IMR-90 (cell line): ENCODE measurements at regions not wholly inside any gene's neighbourhood (a gene's known extent, or its start where the extent isn't known, plus 50 kb on each side); places are given as distances from the start of the nearest gene placed in this dataset.

ENCODE experiments used
- ATAC-seq: fragments of 200-7000 bp; cut with Tn5 transposase; 2 replicates; pipeline ENCODE4 v1.9.1; 2020; ENCODE audit warnings: low read depth, mild to moderate bottlenecking, moderate library complexity
- BruUV-seq: library from RNA; stranded (reverse); fragments of 400-500 nt; replicated peaks from 2 replicates; lab custom pipeline; 2021; lab: Mats Ljungman, UMichigan
- CTCF ChIA-PET: fragments of 300-600 bp; formaldehyde crosslinking; extraction: SDS; loops from one replicate; lab custom pipeline; 2021; ENCODE audit warnings: antibody characterized with exemption; lab: Yijun Ruan, JAX
- POLR2A ChIA-PET: fragments of 300-600 bp; sonication (Branson Sonifier 250); formaldehyde crosslinking; loops from one replicate; lab custom pipeline; 2022; ENCODE audit warnings: antibody characterized with exemption; ENCODE audit not compliant: unreplicated experiment; lab: Charles Lee
- DNase-seq: peaks from one replicate; pipeline ENCODE4 v3.0.0; 2013
- H2AFZ ChIP-seq: replicated peaks from 2 replicates; pipeline ENCODE3; 2013; ENCODE audit warnings: low read length, mild to moderate bottlenecking; ENCODE audit not compliant: poor library complexity
- H2AK5ac ChIP-seq: 2 replicates; pipeline ENCODE4 v1.6.1; 2013; ENCODE audit warnings: low read depth, low read length, inconsistent platforms
- H2AK9ac ChIP-seq: replicated peaks from 2 replicates; pipeline ENCODE3; 2013; ENCODE audit warnings: mild to moderate bottlenecking, low read depth, low read length, moderate library complexity; ENCODE audit not compliant: poor library complexity
- H2BK120ac ChIP-seq: 2 replicates; pipeline ENCODE4 v1.6.1; 2013; ENCODE audit warnings: low read depth, low read length, inconsistent platforms
- H2BK15ac ChIP-seq: 3 replicates; pipeline ENCODE4 v1.6.1; 2013; ENCODE audit warnings: low read depth, low read length, inconsistent platforms
- H2BK20ac ChIP-seq: 2 replicates; pipeline ENCODE4 v1.6.1; 2013; ENCODE audit warnings: low read depth, mild to moderate bottlenecking, inconsistent platforms, low read length, moderate library complexity
- H2BK5ac ChIP-seq: 2 replicates; pipeline ENCODE4 v1.6.1; 2013; ENCODE audit warnings: mild to moderate bottlenecking, low read depth, low read length, inconsistent platforms; ENCODE audit not compliant: poor library complexity, severe bottlenecking
- H3K14ac ChIP-seq: replicated peaks from 2 replicates; pipeline ENCODE4 v1.6.1; 2013; ENCODE audit warnings: low read depth, low read length, inconsistent platforms
- H3K18ac ChIP-seq: 2 replicates; pipeline ENCODE4 v1.6.1; 2013; ENCODE audit warnings: low read depth, low read length, control low read depth
- H3K23ac ChIP-seq: 2 replicates; pipeline ENCODE4 v1.6.1; 2013; ENCODE audit warnings: low read depth, low read length, inconsistent platforms
- H3K27ac ChIP-seq: 2 replicates; pipeline ENCODE4 v1.5.1; 2013; ENCODE audit warnings: mild to moderate bottlenecking, control low read depth, low read length; ENCODE audit not compliant: insufficient read depth
- H3K27me3 ChIP-seq: 2 replicates; pipeline ENCODE4 v1.6.1; 2013; ENCODE audit warnings: low read length; ENCODE audit not compliant: control insufficient read depth, insufficient read depth
- H3K36me3 ChIP-seq: 2 replicates; pipeline ENCODE4 v1.6.1; 2013; ENCODE audit warnings: low read length, mixed read lengths; ENCODE audit not compliant: control insufficient read depth, insufficient read depth
- H3K4ac ChIP-seq: 2 replicates; pipeline ENCODE4 v1.6.1; 2013; ENCODE audit warnings: low read depth, low read length, inconsistent platforms
- H3K4me1 ChIP-seq: 2 replicates; pipeline ENCODE4 v1.6.1; 2013; ENCODE audit warnings: low read length, mixed read lengths; ENCODE audit not compliant: control insufficient read depth, insufficient read depth
- H3K4me2 ChIP-seq: 2 replicates; pipeline ENCODE4 v1.6.1; 2013; ENCODE audit warnings: low read depth, mild to moderate bottlenecking, control low read depth, low read length, moderate library complexity
- H3K4me3 ChIP-seq: 2 replicates; pipeline ENCODE4 v1.5.1; 2013; ENCODE audit warnings: low read depth, mild to moderate bottlenecking, control low read depth, low read length, moderate library complexity; ENCODE audit not compliant: insufficient read depth
- H3K56ac ChIP-seq: 2 replicates; pipeline ENCODE4 v1.6.1; 2013; ENCODE audit warnings: low read length, inconsistent platforms; ENCODE audit not compliant: insufficient read depth; ENCODE audit errors: extremely low read depth
- H3K79me1 ChIP-seq, 2 experiments: 2 replicates each; pipeline ENCODE4 v1.6.1; 2013; ENCODE audit warnings: low read length in 2 of 2, inconsistent platforms in 1 of 2, low read depth in 1 of 2
- H3K9ac ChIP-seq: 2 replicates; pipeline ENCODE4 v1.6.1; 2013; ENCODE audit warnings: low read depth, low read length, control low read depth
- H3K9me1 ChIP-seq: 2 replicates; pipeline ENCODE4 v1.6.1; 2013; ENCODE audit warnings: low read length, inconsistent platforms; ENCODE audit not compliant: insufficient read depth
- H3K9me3 ChIP-seq: 2 replicates; pipeline ENCODE4 v1.6.1; 2013; ENCODE audit warnings: low read length; ENCODE audit not compliant: control insufficient read depth, insufficient read depth
- H4K20me1 ChIP-seq: 2 replicates; pipeline ENCODE4 v1.6.1; 2013; ENCODE audit warnings: low read length, inconsistent platforms; ENCODE audit not compliant: insufficient read depth
- H4K5ac ChIP-seq: 2 replicates; pipeline ENCODE4 v1.6.1; 2013; ENCODE audit warnings: mild to moderate bottlenecking, low read depth, low read length, control low read depth
- H4K8ac ChIP-seq, 2 experiments: 2 replicates each; pipeline ENCODE4 v1.6.1; 2013; ENCODE audit warnings: low read depth in 2 of 2, low read length in 2 of 2, control low read depth in 1 of 2, inconsistent platforms in 1 of 2
- H4K91ac ChIP-seq: 2 replicates; pipeline ENCODE4 v1.6.1; 2013; ENCODE audit warnings: low read depth, low read length, inconsistent platforms; ENCODE audit not compliant: insufficient read depth
- CTCF ChIP-seq: conservative IDR thresholded peaks from 2 replicates; pipeline ENCODE4 v1.5.1; 2012; ENCODE audit warnings: mild to moderate bottlenecking, low read depth, low read length, improper control_type of control experiment
- ELK1 ChIP-seq: fragments of 150-350 bp; IDR thresholded peaks from 2 replicates; pipeline ENCODE4 v1.6.1; 2016; ENCODE audit warnings: low read depth, mild to moderate bottlenecking, low read length, moderate library complexity, borderline replicate concordance
- MAFK ChIP-seq: IDR thresholded peaks from 2 replicates; pipeline ENCODE4 v1.6.1; 2012; ENCODE audit warnings: low read depth, low read length, improper control_type of control experiment
- POLR2A ChIP-seq: IDR thresholded peaks from 2 replicates; pipeline ENCODE4 v1.6.1; 2012; ENCODE audit warnings: mild to moderate bottlenecking, low read depth, low read length
- WGBS, 2 experiments: methylation state at CpG; one replicate each; pipeline versions ENCODE4 v1.1.5 to v1.1.7; 2013; ENCODE audit warnings: missing lambda C conversion rate in 2 of 2; ENCODE audit not compliant: insufficient read length in 1 of 2; ENCODE audit errors: extremely low coverage in 2 of 2; 5-methylcytosine and 5-hydroxymethylcytosine counted together
- dilution Hi-C: fragments of 300-500 bp; cut with HindIII; formaldehyde crosslinking; loops from one replicate; pipeline ENCODE4 v1.14.3; 2018; ENCODE audit warnings: low sequenced_read_pairs; ENCODE audit not compliant: unreplicated experiment
- in situ Hi-C: fragments of 300-500 bp; cut with MboI; formaldehyde crosslinking; loops from 3 replicates; pipeline ENCODE4 v1.14.3; 2019; ENCODE audit warnings: low sequenced_read_pairs, inconsistent platforms, mixed read lengths
- intact Hi-C: fragments of 100-400 bp; cut with micrococcal nuclease; formaldehyde crosslinking; loops from 2 replicates; pipeline ENCODE4 v1.10.0; 2022

- Histone ChIP-seq H4K91ac (peak overlapping the region; percentile 80; the same call in 1 of the 2 replicates), H3K36me3 (no peaks in the 10 kb centered on the region), H3K27me3 (no peaks in the 10 kb centered on the region), H3K9me3 (no peaks in the 10 kb centered on the region), H4K5ac (peak overlapping the region; percentile 73; the same call in 1 of the 2 replicates), H3K27ac (peak overlapping the region; percentile 68; the same call in 1 of the 2 replicates), H2BK120ac (peak overlapping the region; percentile 89), H2AK5ac (no peak overlapping the region), H4K20me1 (peaks cover 8% of the 10 kb centered on the region; the same call in 1 of the 2 replicates), H3K79me1 (peaks cover 27 to 66% of the 10 kb centered on the region in 2 experiments), H3K9ac (peak overlapping the region; percentile 67), H3K18ac (peak overlapping the region; percentile 97), H3K4me2 (peak overlapping the region; percentile 76), H3K4me3 (0 out of 2 replicates have a peak overlapping the region, but pooled peaks have one; percentile 21), H4K8ac (peak overlapping the region in 1 of 2 experiments; percentile 82; a peak in 2 of 4 replicates), H2AFZ (no peak overlapping the region), H3K4me1 (peaks cover 18% of the 10 kb centered on the region), H3K14ac (peak overlapping the region; percentile 74), H2BK20ac (peak overlapping the region; percentile 60; the same call in 1 of the 2 replicates), H3K56ac (peak overlapping the region; percentile 65; the same call in 1 of the 2 replicates), H3K4ac (peak overlapping the region; percentile 82; the same call in 1 of the 2 replicates), H2BK15ac (no peak overlapping the region), H2BK5ac (peak overlapping the region; percentile 91), H3K23ac (peak overlapping the region; percentile 71; the same call in 1 of the 2 replicates), H2AK9ac (no peak overlapping the region), H3K9me1 (peaks cover 12% of the 10 kb centered on the region)
- ChIA-PET CTCF (interaction anchor here (1.1 to 3.3 kb wide), 2 partner anchors 18 to 32 kb away, joined by 3 to 14 read pairs; no protein-coding TSS in a partner anchor), POLR2A (no interaction called here)
- ATAC-seq (no peak), DNase-seq (no peak)
- no CpG with 5 or more reads among the region's 2 CpGs for WGBS, 2 experiments
- intact Hi-C loops = loop anchor here (1.0 kb wide), 1 partner anchor 8 kb away; no protein-coding TSS in a partner anchor
- BruUV-seq = no TSS peak
- TF ChIP-seq ELK1 (no peak), CTCF (no peak), MAFK (no peak), POLR2A (no peak)
- in situ Hi-C loops = no loop called here
- dilution Hi-C loops = no loop called here
Measured at GRCh38 chr3:159852266-159852665, 136.4 kb upstream of the IL12A start.
